GM12875 (cell line): ENCODE measurements at regions not wholly inside any gene's neighbourhood (a gene's known extent, or its start where the extent isn't known, plus 50 kb on each side); places are given as distances from the start of the nearest gene placed in this dataset.

Experiments used
- H3K4me3 ChIP-seq: one replicate; pipeline ENCODE4 v1.5.1; 2011; ENCODE audit warnings: low read depth, low read length, control low read depth
- TF ChIP-seq, protein P1 (sequence below): IDR thresholded peaks from 2 replicates; pipeline ENCODE4 v1.5.1; 2011; ENCODE audit warnings: low read depth, mild to moderate bottlenecking, control low read depth, inconsistent platforms, low read length, moderate library complexity, borderline replicate concordance; ENCODE audit not compliant: insufficient read depth

DNA sequence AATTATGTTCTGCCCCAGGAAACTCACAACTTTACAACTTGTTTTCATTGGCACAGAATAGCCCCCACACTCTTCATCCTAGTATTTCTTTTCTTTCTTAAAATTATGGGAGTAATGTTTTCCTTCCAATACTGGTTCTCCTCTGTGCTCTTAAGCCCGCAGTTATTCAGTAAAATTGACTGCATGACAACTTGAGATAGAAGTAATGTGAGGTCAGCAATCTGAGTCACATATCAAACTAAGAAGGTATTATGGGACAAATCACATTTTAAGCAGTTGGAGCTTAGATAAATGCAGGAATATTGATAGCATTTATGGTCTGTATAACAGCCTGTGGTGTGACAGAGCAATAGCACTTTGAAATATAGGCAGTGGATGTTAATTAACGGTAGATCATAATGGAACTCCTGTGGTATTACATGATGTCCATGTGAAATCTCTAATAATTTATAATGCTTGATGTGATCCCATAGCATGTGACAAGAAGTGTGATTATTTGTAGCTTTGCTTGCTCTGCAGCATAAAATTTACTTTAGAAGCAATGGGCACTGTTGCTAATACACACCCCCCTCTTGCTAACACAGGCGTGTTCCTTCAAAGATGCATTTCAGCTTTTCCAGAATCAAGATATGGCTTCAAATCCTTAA is 351.4 kb upstream of the CDH20 start:
- no peak overlapping the region for H3K4me3 ChIP-seq
- TF ChIP-seq, protein P1, sequence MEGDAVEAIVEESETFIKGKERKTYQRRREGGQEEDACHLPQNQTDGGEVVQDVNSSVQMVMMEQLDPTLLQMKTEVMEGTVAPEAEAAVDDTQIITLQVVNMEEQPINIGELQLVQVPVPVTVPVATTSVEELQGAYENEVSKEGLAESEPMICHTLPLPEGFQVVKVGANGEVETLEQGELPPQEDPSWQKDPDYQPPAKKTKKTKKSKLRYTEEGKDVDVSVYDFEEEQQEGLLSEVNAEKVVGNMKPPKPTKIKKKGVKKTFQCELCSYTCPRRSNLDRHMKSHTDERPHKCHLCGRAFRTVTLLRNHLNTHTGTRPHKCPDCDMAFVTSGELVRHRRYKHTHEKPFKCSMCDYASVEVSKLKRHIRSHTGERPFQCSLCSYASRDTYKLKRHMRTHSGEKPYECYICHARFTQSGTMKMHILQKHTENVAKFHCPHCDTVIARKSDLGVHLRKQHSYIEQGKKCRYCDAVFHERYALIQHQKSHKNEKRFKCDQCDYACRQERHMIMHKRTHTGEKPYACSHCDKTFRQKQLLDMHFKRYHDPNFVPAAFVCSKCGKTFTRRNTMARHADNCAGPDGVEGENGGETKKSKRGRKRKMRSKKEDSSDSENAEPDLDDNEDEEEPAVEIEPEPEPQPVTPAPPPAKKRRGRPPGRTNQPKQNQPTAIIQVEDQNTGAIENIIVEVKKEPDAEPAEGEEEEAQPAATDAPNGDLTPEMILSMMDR = no peak

GRCh38 chr18:60982329-60982695 is 350.9 kb upstream of the CDH20 start:
- TF ChIP-seq, protein P1 = no peak
- no peak overlapping the region for H3K4me3 ChIP-seq

GRCh38 chr18:60982928-60983327 is 350.3 kb upstream of the CDH20 start:
- TF ChIP-seq, protein P1 = no peak
- no peak overlapping the region for H3K4me3 ChIP-seq

DNA sequence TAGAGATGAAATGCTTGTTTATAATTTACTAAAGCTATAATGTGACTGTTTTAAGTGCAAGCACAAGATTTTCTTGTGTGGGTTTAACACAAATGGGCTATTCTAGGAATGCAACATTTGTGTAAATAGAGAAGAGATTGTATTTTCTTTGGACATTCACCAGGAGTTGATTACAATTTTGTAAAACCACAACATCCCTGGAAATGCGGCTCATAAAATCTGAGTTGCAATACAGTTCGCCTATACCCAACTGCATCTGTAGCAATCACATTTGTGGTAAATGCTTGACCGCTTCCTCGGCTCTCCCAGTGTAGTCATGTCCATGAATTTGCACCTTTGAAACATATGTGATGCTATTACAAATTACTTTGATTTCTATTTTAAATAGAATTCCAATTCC is 348.7 kb upstream of the CDH20 start:
- no peak overlapping the region for H3K4me3 ChIP-seq
- TF ChIP-seq, protein P1 = no peak

GRCh38 chr18:60987963-60988362 is 345.3 kb upstream of the CDH20 start:
- TF ChIP-seq, protein P1 = no peak
- H3K4me3 ChIP-seq = no peak overlapping the region

DNA sequence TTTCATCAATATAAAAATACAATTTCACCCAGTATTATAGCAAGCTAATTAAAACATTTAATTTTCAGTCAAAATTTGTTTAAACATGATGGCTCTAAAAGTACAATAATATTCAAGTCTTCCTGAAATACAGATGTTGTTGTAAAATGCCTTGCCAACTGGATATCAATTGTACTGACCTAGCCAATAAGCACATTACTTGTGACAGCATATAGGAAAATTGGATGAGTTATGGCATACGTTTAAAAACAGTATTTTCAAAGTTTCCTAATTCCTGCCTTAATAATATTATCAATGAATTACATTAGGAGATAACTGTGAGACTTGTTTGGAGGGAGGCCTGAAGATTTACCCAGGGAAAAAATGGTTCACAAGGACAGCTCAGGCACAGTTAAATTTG is 336.9 kb upstream of the CDH20 start:
- TF ChIP-seq, protein P1 = no peak
- no peak overlapping the region for H3K4me3 ChIP-seq

- H3K4me3 ChIP-seq = no peak overlapping the region
- TF ChIP-seq, protein P1 = no peak
Observed at GRCh38 chr18:60996822-60997221, 336.4 kb upstream of the CDH20 start.
